HuH-7.5 (cell line): ENCODE measurements at regions not wholly inside any gene's neighbourhood (a gene's known extent, or its start where the extent isn't known, plus 50 kb on each side); places are given as distances from the start of the nearest gene placed in this dataset.
"Not testable (repeated sequence)": the region's sequence is repeated elsewhere in the genome, so short reads cannot be mapped to it uniquely, and the experiment has no call there.

Experiments
- DNase-seq: peaks from one replicate; pipeline ENCODE4 v3.0.0; 2011; ENCODE audit warnings: low spot score

GRCh38 chr2:89833780-89834117, 1142.3 kb downstream of the RPIA start:
- DNase-seq, result no peak

GRCh38 chr2:89834306-89834705, 1142.8 kb downstream of the RPIA start:
- DNase-seq, result no peak

DNA sequence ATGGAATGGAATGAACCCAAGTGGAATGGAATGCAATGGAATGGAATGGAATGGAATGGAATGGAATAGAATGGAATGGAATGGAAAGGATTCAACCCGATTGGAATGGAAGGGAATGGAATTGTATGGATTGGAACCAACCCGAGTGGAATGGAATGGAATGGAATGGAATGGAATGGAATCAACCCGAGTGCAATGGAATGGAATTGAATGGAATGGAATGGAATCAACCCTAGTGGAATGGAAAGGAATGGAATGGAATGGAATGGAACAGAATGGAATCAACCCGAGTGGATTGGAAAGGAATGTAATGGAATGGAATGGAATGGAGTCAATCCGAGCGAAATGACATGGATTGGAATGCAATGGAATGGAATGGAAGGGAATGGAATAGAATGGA, 1144.9 kb downstream of the RPIA start:
- not testable (repeated sequence) for DNase-seq

DNA sequence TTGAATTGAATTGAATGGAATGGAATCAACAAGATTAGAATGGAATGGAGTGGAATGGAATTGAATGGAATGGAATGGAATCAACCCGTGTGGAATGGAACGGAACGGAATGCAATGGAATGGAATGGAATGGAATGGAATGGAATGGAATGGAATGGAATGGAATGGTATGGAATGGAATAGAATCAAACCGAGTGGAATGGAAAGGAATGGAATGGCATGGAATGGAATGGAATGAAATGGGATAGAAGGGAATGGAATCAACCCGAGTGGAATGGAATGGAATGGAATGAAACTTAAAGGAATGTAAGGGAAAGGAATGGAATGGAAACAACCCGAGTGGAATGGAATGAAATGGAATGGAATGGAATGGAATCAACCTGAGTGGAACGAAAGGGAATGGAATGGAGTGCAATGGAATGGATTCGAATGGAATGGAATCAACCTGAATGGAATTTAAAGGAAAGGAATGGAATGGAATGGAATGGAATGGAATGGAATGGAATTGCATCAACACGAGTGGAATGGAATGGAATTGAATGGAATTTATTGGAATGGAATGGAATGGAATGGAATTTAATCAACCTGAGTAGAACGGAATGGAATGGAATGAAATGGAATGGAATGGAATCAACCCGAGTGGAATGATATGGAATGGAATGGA, 1146.6 kb downstream of the RPIA start:
- no peak for DNase-seq

DNA sequence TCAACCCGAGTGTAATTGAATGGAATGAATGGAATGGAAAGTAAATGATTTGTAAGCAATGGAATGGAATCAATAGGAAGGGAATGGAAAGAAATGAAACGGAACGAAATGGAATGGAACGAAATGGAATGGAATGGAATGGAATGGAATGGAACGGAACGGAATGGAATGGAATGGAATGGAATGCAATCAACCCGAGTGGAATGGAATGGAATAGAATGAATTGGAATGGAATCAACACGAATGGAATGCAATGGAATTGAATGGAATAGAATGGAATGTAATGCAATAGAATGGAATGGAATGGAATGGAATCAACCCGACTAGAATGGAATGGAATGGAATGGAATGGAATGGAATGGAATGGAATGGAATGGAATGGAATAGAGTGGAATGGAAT, 1148.7 kb downstream of the RPIA start:
- DNase-seq, result not testable (repeated sequence)

GRCh38 chr2:89840781-89841475, 1149.5 kb downstream of the RPIA start:
- DNase-seq, result not testable (repeated sequence)

- no peak for DNase-seq
Observed at GRCh38 chr2:89841476-89841840, 1150.0 kb downstream of the RPIA start.

DNA sequence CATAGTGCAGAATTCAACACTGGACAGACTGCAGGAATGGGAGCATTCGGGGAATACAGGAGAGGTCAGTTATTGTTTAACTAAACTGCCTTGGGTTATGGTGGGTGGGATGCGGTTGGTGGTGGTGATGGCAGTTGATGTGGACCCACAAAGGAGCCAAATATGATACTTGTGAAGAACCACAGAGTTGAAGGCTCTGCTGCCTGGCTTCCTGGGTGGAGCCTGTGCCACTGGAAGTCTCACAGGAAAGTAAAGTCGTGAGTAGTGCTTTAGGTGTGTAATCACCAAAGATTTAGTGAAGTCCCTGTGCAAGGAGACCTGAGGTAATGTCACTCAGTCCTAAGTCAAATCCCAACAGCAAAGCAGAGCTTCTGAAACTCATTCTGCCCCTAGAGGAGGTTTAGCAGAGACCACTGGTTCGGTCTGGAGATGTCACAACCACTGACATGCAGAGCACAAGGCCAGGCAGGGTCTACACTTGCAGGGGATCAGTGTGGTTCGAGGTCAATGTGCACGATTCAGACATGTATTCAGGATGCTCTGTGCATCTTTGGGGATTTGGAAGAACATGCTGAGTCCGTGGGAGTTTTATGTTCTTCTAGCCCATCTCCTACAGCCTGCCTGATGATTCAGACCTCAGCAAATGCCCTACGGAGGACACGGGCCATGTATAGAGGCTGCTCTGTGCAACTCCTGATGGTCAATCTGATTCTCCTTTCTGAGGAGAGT, 1150.9 kb downstream of the RPIA start:
- no peak for DNase-seq

- no peak for DNase-seq
Observed at GRCh38 chr2:89844221-89844943, 1152.9 kb downstream of the RPIA start.

DNA sequence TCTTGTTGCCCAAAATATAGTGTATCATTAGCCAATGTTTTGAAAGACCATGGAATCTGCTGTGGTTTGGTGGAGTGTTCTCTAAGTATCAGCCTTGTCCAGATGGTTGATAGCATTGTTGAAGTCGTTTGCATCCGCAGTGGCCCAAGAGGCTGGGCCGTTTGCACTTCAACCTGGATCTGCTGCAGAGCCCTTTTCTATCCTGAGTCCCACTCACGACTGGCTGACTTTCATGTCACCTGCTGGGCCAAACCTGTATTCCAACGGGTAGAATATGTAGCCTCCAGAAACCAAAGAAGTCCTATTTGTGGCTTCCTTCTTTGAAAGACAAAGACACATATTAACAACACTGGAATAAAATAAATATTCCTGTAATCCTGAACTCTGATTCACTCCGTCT, 1154.1 kb downstream of the RPIA start:
- no peak for DNase-seq

DNA sequence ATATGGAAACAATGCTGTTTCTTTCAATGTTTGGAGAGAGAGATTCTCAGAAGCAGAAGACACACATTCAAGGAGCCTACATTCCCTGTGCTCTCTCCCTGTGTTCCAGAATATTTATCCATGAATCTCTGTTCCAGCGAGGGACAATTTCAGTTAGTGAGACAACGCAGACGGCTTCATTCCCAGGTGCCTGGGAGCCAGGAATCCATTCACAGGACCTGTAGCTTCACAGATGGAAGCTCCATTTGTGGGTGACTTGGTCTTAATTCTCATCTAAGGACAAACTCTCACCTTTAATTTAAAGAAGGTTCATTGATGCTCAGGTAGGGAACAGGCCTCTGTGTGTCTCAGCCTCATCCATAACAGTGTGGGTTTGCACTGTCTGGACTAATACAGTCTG, 1156.6 kb downstream of the RPIA start:
- no peak for DNase-seq

DNA sequence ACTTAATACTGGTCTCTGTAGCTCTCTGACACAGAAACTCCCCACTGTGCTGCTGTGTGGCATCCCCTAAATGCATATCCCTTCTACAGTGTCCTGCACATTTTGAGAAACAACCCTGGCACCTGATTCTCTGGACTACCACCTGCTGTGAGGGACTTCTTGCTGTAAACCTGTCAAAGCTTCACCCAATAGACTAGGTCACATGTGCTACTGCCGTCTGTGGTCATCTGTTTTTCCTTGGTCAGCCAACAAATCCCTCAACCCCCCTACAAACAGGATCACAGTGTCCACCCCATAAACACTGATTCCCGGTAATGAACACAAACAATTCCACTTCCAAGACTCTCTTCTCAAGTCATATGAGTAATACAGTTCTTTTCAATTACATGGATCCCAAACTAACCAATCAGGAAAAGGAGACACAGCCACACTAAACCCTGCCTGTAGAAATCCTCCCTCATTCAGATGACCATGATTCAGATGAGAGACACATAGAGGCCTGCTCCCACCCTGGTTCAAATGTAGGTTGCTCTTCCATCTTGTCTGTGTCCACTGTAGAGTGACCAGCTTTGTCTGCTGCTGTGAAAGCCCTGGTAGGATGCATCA, 1157.4 kb downstream of the RPIA start:
- DNase-seq, result no peak

DNA sequence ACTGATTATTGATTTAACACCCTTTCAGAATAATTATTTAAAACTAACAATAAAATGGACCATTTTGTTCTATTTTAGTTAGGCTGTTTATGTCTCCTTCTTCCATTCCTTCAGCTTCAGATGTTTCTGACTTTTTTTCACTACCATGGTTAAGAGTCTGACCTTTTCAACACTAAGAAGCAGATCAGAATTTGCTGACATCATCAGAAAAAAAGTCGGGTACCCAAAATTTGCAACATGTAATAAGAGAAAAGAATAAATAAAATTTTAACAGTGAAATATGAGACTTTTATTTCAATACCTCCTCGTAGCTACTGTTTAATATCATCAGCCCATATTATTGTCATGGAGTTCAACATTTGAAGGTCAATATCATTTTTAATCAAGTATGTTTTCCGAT, 1158.3 kb downstream of the RPIA start:
- no peak for DNase-seq

DNA sequence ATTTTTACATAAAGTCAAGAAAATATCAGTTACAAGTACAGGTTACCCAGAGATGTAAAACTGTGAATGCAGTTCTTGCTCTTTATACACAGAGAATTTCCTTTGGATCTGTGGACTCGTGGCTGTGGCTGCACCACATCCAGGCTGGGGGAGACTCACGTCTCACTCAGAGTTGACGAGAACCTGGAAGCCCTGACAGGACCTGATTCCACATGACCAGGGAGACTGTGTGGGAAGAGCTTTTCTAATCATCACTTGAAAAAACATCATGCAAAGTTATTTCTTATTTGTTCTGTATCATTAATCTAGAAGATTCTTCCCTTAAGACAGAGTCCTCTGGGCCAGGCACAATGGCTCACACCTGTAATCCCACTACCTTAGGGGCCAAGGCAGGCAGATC, 1159.0 kb downstream of the RPIA start:
- DNase-seq, result no peak

GRCh38 chr2:89850881-89851582, 1159.6 kb downstream of the RPIA start:
- DNase-seq, result no peak

GRCh38 chr2:89851583-89851905, 1160.1 kb downstream of the RPIA start:
- no peak for DNase-seq

GRCh38 chr2:89853427-89853826, 1162.0 kb downstream of the RPIA start:
- DNase-seq, result not testable (repeated sequence)

DNA sequence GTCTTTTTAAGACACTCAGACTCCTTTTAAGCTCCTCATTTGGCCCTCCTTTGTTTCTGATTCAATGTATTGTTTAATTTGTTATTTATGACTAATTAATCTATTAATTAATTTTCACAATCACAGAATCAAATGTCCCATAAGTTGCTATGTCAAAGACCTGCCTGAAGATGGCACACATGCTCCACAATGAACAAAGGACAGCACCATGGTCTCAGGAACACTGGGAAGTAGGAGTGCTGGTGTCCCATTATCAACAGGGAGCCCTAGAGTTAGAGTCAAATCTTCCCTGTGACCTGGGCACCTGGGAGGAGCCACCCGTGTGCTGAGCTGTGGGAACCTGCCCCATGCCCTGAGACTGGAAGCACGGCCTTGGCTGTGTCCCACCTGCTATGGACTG, 1164.3 kb downstream of the RPIA start:
- not testable (repeated sequence) for DNase-seq

DNA sequence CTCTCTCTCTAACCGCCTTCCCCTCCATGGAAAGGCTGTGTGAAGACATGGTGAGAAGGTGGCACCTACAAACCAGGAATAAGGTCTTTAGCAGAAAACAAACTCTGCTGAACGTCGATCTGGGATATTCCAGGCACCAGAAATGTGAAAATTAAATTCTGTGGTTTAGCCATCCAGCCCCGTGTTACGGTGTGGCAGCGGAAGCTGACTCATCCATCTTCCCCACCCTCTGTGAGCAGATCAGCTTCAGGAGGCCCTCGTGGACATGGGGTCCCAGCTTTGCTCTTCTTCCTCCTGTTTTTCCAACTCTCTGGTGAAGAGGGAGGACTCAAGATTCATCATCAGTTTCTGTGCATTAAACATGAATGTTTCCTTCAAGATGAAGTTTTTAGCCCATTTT, 1164.8 kb downstream of the RPIA start:
- DNase-seq, result not testable (repeated sequence)

- DNase-seq, result not testable (repeated sequence)
Observed at GRCh38 chr2:89862164-89862563, 1170.7 kb downstream of the RPIA start.

DNA sequence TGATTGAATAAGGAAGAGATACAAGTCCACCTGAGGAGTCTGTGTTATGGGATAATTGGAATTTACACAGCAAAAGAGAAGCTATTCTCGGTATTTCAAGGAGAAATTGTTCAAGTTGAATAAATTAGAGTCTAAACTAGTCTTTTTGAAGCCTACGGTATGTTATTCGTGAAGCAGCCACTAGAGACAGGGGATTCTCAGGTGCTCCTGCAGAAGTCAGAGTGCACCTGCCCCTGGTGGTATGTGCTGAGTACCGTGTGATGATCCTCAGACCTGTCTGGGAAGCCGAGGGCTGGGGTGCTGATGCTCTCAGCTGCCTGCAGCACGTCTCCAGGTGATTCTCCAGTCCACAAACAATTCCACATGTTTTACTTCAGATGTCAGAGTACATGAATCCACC, 1171.7 kb downstream of the RPIA start:
- not testable (repeated sequence) for DNase-seq
